OCI-LY3 (cell line): ENCODE measurements at regions not wholly inside any gene's neighbourhood (a gene's known extent, or its start where the extent isn't known, plus 50 kb on each side); places are given as distances from the start of the nearest gene placed in this dataset.

Experiments
- H2AFZ ChIP-seq: fragments of 200-600, 300-600 bp; shearing (Covaris generic); 2 replicates; pipeline ENCODE4 v1.6.0; 2014; ENCODE audit warnings: antibody characterized with exemption, low read depth, low read length
- H3K27ac ChIP-seq: fragments of 200-600, 300-600 bp; sonication (generic); 2 replicates; pipeline ENCODE4 v1.5.1; 2014; ENCODE audit warnings: mild to moderate bottlenecking, low read length, moderate library complexity, mixed read lengths
- H3K27me3 ChIP-seq: fragments of 200-600, 300-600 bp; sonication (generic); 2 replicates; pipeline ENCODE4 v1.6.1; 2014; ENCODE audit warnings: low read depth, low read length, mixed read lengths
- H3K36me3 ChIP-seq: fragments of 200-600, 300-600 bp; sonication (generic); replicated peaks from 2 replicates; pipeline ENCODE3; 2014; ENCODE audit warnings: low read depth, low read length, mixed read lengths
- H3K4me1 ChIP-seq: fragments of 300-600, 200-600 bp; sonication (generic); 2 replicates; pipeline ENCODE4 v1.6.1; 2014; ENCODE audit warnings: low read length, mixed read lengths
- H3K4me2 ChIP-seq: fragments of 200-600, 300-600 bp; sonication (generic); 2 replicates; pipeline ENCODE4 v1.6.1; 2014; ENCODE audit warnings: low read length, mixed read lengths
- H3K4me3 ChIP-seq: fragments of 300-600, 200-600 bp; sonication (generic); 2 replicates; pipeline ENCODE4 v1.5.1; 2014; ENCODE audit warnings: antibody characterized with exemption, mild to moderate bottlenecking, low read length, moderate library complexity
- H3K79me2 ChIP-seq: fragments of 300-600, 200-600 bp; shearing (Covaris generic); 2 replicates; pipeline ENCODE4 v1.6.1; 2014; ENCODE audit warnings: mild to moderate bottlenecking, low read length, mixed read lengths
- H3K9ac ChIP-seq: fragments of 300-600, 200-600 bp; shearing (Covaris generic); 2 replicates; pipeline ENCODE4 v1.6.0; 2014; ENCODE audit warnings: mild to moderate bottlenecking, low read length, moderate library complexity
- H3K9me3 ChIP-seq: fragments of 200-600, 300-600 bp; shearing (Covaris generic); 2 replicates; pipeline ENCODE4 v1.6.1; 2014; ENCODE audit warnings: low read length, mixed read lengths; ENCODE audit not compliant: insufficient read depth
- H4K20me1 ChIP-seq: fragments of 200-600, 300-600 bp; sonication (generic); 2 replicates; pipeline ENCODE4 v1.6.1; 2016; ENCODE audit warnings: low read length, mixed read lengths; ENCODE audit not compliant: insufficient read depth
- CTCF ChIP-seq: fragments of 200-600, 300-600 bp; sonication (generic); IDR thresholded peaks from 2 replicates; pipeline ENCODE4 v1.5.1; 2014; ENCODE audit warnings: antibody characterized with exemption, low read length, low read depth
- EZH2phosphoT487 ChIP-seq: fragments of 200-600 bp; shearing (Covaris generic); IDR thresholded peaks from 2 replicates; pipeline ENCODE4 v1.6.1; 2018; ENCODE audit warnings: antibody characterized with exemption, mixed run types, low read depth

GRCh38 chr3:170728181-170728580 is 141.8 kb downstream of the RPL22L1 start:
- H2AFZ ChIP-seq, result no peak overlapping the region

GRCh38 chr3:170727754-170728153 is 141.9 kb upstream of the SLC7A14 start:
- Histone ChIP-seq H4K20me1 (no peaks in the 10 kb centered on the region), H3K9ac (no peak overlapping the region), H3K27ac (no peak overlapping the region), H3K4me2 (no peak overlapping the region), H3K36me3 (no peaks in the 10 kb centered on the region), H3K4me1 (peaks cover 3% of the 10 kb centered on the region; the same call in 1 of the 2 replicates), H3K4me3 (no peak overlapping the region), H3K27me3 (peaks cover 59% of the 10 kb centered on the region), H3K9me3 (no peaks in the 10 kb centered on the region), H3K79me2 (no peaks in the 10 kb centered on the region), H2AFZ (no peak overlapping the region)
- TF ChIP-seq EZH2phosphoT487 (no peak), CTCF (no peak)

More at GRCh38 chr3:170728181-170728580, 141.8 kb downstream of the RPL22L1 start:
- H4K20me1 ChIP-seq, result no peaks in the 10 kb centered on the region
- no peaks in the 10 kb centered on the region for H3K79me2 ChIP-seq
- H3K9ac ChIP-seq, result no peak overlapping the region
- H3K4me1 ChIP-seq, result peaks cover 3% of the 10 kb centered on the region; the same call in 1 of the 2 replicates
- peaks cover 59% of the 10 kb centered on the region for H3K27me3 ChIP-seq
- no peaks in the 10 kb centered on the region for H3K9me3 ChIP-seq
- no peak overlapping the region for H3K4me3 ChIP-seq
- TF ChIP-seq EZH2phosphoT487 (no peak), CTCF (no peak)
- no peak overlapping the region for H3K27ac ChIP-seq
- H3K4me2 ChIP-seq, result no peak overlapping the region
- H3K36me3 ChIP-seq, result no peaks in the 10 kb centered on the region

- Histone ChIP-seq H3K9ac (no peak overlapping the region), H3K9me3 (no peaks in the 10 kb centered on the region), H3K27me3 (peaks cover 59% of the 10 kb centered on the region), H2AFZ (no peak overlapping the region), H3K36me3 (no peaks in the 10 kb centered on the region), H3K4me2 (no peak overlapping the region), H3K79me2 (no peaks in the 10 kb centered on the region), H3K4me1 (peaks cover 3% of the 10 kb centered on the region; the same call in 1 of the 2 replicates), H4K20me1 (no peaks in the 10 kb centered on the region), H3K27ac (no peak overlapping the region), H3K4me3 (no peak overlapping the region)
- TF ChIP-seq EZH2phosphoT487, result no peak
- TF ChIP-seq CTCF, result no peak
These were observed 141.2 kb upstream of the SLC7A14 start for GRCh38 chr3:170726976-170727661.

- no peak for TF ChIP-seq EZH2phosphoT487
- no peak for TF ChIP-seq CTCF
- Histone ChIP-seq H3K4me2 (no peak overlapping the region), H3K4me1 (peaks cover 3% of the 10 kb centered on the region; the same call in 1 of the 2 replicates)
These were observed 139.4 kb upstream of the SLC7A14 start for GRCh38 chr3:170725285-170725731.

More at GRCh38 chr3:170725285-170725731, 139.4 kb upstream of the SLC7A14 start:
- Histone ChIP-seq H3K79me2 (no peaks in the 10 kb centered on the region), H3K9me3 (no peaks in the 10 kb centered on the region), H2AFZ (no peak overlapping the region), H3K4me3 (no peak overlapping the region), H3K36me3 (no peaks in the 10 kb centered on the region), H3K27me3 (peaks cover 70% of the 10 kb centered on the region), H3K27ac (no peak overlapping the region), H4K20me1 (no peaks in the 10 kb centered on the region), H3K9ac (no peak overlapping the region)
